Stimulated activated CD4-positive, alpha-beta T cell treated with anti-CD3 and anti-CD28 coated beads, Interleukin-4, amount 100 ng/mL, for 24 hours (primary cell): ENCODE measurements at regions not wholly inside any gene's neighbourhood (a gene's known extent, or its start where the extent isn't known, plus 50 kb on each side); places are given as distances from the start of the nearest gene placed in this dataset.
"Not testable (repeated sequence)": the region's sequence is repeated elsewhere in the genome, so short reads cannot be mapped to it uniquely, and the experiment has no call there.

ENCODE experiments used
- DNase-seq: peaks from one replicate; pipeline ENCODE4 v3.0.0-alpha.2; 2020

GRCh38 chr2:64924170-64924934 lies 64.8 kb upstream of the SLC1A4 start:
- no peak for DNase-seq

- DNase-seq, result not testable (repeated sequence)
Measured at GRCh38 chr2:64925930-64926722, 63.1 kb upstream of the SLC1A4 start.

- no peak for DNase-seq
Measured at GRCh38 chr2:64928813-64929212, 60.4 kb upstream of the SLC1A4 start.

GRCh38 chr2:64929333-64929732 lies 59.9 kb upstream of the SLC1A4 start:
- no peak for DNase-seq

- DNase-seq, result no peak
Measured at GRCh38 chr2:64930258-64930671, 58.9 kb upstream of the SLC1A4 start.

- DNase-seq, result no peak
Measured at GRCh38 chr2:64931246-64932115, 57.7 kb upstream of the SLC1A4 start.

- DNase-seq, result no peak
Measured at GRCh38 chr2:64932116-64932370, 57.2 kb upstream of the SLC1A4 start.

GRCh38 chr2:64932371-64933216 lies 56.6 kb upstream of the SLC1A4 start:
- DNase-seq, result no peak

GRCh38 chr2:64934530-64934929 lies 54.7 kb upstream of the SLC1A4 start:
- no peak for DNase-seq

- no peak for DNase-seq
Measured at GRCh38 chr2:64936809-64937208, 52.4 kb upstream of the SLC1A4 start.

GRCh38 chr2:64937314-64937686 lies 51.9 kb upstream of the SLC1A4 start:
- not testable (repeated sequence) for DNase-seq

- no peak for DNase-seq
Measured at GRCh38 chr2:64937687-64938491, 51.3 kb upstream of the SLC1A4 start.

- DNase-seq, result no peak
Measured at GRCh38 chr2:64938607-64939285, 50.5 kb upstream of the SLC1A4 start.

- no peak for DNase-seq
Measured at GRCh38 chr2:64939332-64939917, 49.8 kb upstream of the SLC1A4 start.
